Stimulated activated CD4-positive, alpha-beta T cell treated with anti-CD3 and anti-CD28 coated beads, Interleukin-4, amount 100 ng/mL, for 24 hours (primary cell): ENCODE measurements at regions not wholly inside any gene's neighbourhood (a gene's known extent, or its start where the extent isn't known, plus 50 kb on each side); places are given as distances from the start of the nearest gene placed in this dataset.
"Not testable (repeated sequence)": the region's sequence is repeated elsewhere in the genome, so short reads cannot be mapped to it uniquely, and the experiment has no call there.

ENCODE experiments used
- DNase-seq: peaks from one replicate; pipeline ENCODE4 v3.0.0-alpha.2; 2020

DNA sequence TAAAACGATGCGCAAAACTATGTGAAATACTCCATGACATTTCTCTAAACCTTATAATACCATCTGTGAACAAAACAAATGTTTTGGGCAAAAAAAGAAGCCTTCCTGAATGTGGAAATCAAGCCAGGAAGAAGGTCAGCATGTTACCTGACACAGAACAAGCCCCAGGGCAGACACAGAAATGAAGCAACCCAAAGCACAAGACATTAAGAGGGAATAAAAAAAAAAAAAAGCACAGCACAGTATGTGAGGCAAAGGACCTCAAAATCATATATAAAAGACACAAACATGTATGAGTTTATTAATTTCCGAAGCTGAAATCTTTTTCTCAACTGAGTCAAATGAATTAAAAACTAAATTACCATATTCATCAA is 161.8 kb downstream of the SKIDA1 start:
- no peak for DNase-seq

DNA sequence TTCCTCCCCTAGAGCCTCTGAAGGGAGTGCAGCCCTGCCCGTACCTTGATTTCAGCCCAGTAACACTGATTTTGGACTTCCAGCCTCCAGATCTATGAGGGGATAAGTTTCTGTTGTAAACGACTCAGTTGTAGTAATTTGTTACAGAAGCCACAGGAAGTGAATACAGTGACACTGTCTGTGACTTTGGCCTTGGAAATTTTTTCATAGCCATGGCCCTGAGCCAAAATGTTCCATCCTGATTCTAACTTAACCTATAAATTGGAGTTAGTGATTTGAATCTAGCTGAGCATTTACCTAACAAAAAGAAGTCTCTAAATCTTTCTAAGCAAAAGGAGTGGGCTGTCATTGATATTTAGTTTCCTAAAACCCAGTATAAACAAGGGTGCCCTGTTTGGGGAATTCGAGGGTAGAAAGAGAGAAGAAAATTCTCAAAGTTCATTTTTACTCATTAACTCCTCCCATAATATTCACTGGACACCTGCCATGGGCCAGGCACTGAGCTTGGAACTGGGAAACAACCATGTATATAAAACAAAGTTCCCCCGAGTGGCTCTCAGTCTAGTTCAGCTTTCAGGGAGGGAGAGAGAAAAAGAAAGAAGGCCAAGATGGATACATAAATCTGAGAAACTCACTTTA is 162.3 kb downstream of the SKIDA1 start:
- DNase-seq, result no peak

DNA sequence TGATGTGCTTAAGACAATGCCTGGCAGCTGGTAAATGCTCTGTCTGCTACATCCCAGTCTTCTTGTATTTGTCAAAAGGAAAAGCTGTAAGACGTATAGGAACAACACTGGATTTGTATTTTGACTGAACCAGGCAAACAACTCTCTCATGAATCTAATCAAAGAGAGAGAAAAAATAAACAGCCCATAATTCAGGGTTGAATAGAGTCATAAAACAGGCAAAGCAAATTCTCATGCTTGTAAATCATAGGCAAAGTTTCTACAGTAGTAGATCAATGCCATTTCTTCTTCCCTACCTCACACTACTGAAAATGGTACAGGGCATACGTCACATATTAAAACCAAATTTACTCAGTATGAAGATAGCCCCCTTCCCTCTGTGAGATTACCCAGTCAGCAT is 166.3 kb downstream of the SKIDA1 start:
- DNase-seq, result no peak

DNA sequence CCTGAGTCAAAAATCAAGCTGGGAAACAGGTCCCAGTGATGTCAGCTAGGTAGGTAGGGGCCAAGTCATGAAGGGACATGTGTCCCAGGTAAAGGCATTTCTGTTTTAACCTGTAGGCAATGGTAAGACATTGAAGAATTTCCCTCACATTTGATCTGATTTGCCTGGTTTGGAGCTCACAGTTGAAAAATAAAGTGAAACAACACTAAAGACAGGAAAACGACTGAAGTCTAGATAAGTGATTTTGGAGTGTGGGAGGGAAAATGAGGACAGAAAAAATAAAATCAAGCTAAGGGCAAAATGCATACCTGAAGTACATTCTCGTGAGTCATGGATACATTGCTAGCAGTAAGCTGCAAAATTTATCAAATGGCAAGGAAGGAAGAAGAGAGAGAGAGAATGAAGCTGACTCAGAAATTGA is 169.9 kb downstream of the SKIDA1 start:
- DNase-seq, result no peak

DNA sequence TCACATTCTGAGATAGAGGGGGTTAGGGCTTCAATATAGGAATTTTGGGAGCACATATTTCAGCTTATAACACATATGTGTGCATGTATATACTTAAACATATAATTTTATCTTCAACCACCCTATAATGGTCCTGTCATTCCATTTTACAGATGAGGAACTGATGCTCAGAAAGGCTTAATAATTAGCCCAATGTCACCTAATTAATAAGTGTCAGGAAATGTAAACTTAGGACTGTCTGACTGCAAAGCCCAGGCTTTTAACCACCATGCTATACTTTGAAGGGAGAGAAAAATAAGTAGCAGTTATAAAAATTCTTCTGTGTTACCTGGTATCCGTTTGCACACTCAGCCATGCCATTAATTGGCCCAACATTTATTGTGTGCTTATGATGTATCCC is 172.6 kb downstream of the SKIDA1 start:
- DNase-seq, result no peak

DNA sequence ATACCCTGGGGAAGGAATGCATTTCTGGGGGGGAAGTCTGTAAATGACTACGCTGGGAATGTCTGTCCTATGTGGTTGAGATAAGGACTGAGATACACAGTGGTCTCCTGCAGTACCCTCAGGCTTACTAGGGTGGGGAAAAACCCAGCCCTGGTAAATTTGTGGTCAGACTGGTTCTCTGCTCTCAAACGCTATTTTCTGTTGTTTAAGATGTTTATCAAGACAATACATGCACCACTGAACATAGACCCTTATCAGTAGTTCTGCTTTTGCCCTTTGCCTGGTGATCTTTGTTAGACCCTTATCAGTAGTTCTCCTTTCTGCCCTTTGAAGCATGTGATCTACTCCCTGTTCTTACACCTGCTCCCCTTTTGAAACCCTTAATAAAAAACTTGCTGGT is 173.9 kb downstream of the SKIDA1 start:
- not testable (repeated sequence) for DNase-seq

DNA sequence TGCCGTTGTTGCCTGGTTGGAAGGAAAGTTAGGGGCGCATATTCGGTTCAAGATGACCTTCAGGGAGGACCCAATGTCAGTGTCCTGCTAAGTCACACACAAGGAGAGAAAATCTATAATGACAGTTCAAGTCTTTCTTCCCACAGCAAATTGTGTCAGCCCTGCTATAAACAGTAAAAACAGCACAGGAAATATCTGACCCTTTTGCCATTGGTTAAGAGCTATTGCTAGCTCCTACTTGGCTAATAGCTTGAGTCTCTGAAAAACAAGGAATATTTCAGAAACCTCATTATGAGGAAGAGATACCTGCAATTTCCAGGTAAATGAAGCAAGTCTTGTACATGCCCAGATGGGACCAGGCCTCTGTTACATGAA is 175.6 kb downstream of the SKIDA1 start:
- no peak for DNase-seq

DNA sequence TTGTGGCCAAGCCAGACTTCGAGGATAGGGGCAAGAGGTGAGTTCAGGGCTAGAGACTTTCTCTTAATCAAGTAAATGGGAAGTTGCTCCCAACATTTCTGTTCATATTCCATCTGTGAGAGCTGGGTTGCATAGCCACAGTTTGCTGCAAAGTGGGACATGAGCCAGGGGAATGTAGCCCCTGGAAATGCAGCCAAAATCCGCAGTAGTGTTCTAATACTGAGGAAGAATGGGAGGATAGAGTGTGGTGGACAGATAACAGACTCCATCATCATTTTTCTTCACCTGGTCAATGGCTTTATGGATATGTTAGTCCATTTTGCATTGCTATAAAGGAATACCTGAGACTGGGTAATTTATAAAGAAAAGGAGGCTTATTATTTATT is 177.7 kb downstream of the SKIDA1 start:
- DNase-seq, result no peak

DNA sequence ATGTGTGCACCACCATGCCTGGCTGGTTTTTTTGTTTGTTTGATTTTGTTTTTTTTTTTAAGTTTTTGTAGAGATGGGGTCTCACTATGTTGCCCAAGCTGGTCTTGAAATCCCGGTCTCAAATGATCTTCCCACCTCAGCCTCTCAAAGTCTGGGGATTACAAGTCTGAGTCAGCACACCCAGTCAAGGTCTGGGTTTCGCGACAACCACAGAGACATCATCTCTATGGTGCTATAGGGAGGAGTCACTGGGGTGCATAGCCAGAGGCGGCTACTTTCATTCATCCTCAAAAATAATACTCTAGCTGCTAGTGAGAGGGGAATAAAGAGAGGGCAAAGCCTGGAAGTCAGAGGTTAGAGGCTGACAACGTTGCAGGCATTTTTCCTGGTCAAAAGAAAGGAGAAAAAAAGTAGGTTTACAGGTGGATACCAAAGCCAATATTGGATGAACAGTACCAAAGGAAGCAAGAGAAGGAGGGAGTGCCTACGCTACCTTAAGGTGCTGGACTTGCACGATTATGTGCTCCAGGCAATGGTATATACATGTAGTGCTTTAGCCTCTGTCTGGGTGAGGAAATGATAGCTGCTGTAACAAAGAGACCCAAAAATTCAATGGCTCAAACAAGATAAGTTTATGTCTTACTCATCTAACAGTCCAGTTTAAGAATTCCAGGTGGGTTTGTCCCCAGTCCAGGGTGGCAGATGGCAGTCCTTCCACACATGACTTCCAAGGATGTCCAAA is 178.3 kb downstream of the SKIDA1 start:
- no peak for DNase-seq

DNA sequence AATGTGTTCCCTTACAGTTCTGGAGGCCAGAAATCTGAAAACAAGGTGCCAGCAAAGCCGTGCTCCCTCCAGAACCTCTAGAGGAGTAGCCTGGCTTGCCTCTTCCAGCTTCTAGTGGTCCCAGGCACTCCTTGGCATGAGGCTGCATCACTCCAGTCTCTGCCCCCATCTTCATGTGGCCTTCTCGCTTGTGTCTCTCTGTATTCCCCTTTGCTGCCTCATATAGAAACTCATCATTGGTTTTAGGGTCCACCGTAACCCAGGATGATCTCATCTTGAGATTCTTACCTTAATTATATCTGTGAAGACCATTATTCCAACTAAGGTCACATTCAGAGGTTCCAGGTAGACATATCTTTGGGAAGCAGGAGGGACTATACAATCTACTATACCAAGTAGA is 182.4 kb downstream of the SKIDA1 start:
- no peak for DNase-seq

DNA sequence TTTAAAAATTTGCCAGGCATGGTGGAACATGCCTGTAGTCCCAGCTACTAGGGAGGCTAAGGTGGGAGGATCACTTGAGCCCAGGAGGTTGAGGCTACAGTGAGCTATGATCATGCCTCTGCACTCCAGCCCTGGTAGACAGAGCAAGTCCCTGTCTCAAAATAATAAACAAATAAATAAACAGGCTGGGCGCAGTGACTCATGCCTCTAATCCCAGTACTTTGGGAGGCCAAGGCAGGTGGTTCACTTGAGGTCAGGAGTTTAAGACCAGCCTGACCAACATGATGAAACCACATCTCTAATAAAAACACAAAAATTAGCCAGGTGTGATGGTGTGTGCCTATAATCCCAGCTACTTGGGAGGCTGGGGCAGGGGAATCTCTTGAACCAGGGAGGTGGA is 183.0 kb downstream of the SKIDA1 start:
- not testable (repeated sequence) for DNase-seq

DNA sequence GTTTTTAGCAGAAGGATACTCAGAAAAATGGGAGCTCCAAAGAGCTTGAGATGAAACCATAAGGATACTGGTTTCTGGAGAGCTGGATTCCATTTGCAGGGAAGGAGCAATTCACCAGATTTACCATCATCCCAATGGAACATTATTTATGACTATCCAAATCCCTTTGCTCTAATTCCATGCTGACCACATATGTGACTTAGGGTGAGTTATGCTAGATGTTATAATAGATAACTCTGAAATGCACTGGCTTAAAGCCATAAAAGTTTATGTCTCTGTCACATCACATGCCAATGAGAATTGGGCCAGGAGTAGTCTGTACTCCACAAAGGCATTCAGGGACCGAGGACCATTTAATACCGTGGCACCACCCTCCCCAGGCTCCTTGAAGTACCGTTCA is 185.2 kb downstream of the SKIDA1 start:
- no peak for DNase-seq

DNA sequence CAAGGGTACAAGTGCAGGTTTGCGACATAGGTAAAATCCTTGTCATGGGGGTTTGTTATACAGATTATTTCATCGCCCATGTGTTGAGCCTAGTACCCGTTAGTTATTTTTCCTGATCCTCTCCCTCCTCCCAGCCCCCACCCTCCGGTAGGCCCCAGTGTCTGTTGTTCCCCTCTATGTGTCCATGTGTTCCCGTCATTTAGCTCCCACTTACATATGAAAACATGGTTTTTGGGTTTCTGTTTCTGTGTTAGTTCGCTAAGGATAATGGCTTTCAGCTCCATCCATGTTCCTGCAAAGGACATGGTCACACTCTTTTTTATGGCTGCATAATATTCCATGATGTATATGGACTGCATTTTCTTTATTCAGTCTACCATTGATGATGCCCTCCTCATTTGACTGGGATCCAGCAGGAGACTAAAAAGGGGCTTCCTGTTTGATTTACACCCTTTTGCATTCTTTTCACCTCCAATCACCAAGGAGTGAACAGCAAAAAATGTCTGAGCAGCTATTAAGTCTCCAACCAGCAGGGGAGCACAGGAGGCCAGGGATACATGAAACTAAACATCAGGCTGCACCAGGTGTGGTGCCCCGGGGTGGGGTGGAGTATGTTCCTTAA is 188.2 kb downstream of the SKIDA1 start:
- no peak for DNase-seq

DNA sequence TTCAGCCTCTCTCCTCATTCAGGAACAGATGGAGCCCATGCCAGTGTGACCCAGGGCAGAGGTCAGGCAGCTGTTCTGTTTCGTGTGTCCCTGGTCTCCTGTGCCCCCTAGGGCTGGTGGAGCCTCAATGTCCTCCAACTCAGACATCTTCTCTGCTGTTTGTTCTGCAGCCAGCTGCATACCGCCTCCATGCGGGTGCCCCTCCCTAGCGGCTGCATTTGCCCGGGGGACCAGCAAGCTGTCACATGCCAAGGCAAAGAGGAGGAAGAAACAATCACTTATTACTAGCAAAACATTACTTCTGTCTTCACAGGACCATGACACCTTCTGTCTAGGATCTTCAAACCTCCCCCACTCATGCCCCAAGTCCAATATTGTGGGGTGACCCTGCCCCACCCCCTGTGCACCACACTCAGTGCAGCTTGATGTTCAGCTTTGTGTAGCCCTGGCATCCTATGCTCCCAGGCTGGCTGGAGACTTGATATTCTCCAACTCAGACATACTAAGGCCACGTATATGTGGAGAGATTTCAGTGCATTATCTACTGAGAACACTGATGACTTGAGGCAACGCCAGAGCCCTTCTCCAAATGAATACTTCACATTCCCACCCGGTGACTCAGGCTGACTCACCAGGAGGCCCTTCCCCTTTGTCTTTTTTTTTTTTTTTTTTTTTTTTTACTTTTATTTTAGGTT is 188.9 kb downstream of the SKIDA1 start:
- DNase-seq, result no peak

DNA sequence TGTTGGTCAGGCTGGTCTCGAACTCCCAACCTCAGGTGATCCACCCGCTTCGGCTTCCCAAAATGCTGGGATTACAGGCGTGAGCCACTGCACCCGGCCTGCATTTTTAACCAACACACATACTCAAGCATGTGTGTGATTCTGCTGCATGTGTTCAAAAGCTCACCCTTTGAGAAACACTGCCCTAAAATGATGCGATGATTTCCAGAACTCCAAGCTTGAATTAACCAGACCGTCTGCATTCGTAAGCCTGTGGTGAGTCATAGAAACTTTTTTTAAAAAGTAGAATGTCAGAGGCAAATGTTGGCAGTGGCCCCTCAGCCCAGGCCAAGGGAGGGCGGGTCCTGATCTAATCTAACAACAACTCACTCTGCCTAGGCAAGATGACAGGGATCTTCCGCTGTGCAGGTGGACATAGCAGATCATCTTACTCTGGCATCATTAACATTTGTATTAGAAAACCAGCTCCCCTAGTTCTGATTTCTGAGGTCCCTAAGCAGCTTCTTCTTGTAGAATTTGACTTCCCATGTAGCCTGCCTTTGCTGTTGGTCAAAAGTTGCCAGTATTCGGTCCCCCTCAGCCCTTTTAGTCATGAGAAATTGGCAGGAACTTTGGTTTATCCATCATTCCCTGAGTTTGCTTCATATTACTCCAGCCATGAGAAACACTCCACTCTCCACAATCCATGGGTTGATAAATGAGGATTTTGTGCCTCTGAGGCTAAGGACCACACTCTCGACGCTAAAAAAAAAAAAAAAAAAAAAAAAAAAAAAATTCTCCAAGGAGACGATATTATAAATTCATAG is 190.4 kb downstream of the SKIDA1 start:
- DNase-seq, result no peak

DNA sequence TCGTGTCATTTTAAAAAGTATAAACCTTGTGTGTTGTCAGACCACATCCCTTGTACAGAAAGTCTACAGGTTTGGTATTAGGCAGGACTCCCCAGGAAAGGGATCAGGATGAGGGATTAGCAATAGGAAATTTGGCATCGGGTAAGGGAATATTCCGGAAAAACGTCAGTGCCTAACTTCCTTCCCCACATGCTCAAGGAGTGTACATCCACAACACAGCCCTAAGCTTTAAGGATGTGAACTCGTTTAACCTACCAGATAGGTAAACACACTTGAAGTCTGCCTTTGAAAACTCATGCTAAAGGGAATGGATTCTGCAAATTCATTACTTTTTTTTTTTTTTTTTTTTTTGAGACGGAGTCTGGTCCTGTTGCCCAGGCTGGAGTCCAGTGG is 194.9 kb downstream of the SKIDA1 start:
- no peak for DNase-seq

DNA sequence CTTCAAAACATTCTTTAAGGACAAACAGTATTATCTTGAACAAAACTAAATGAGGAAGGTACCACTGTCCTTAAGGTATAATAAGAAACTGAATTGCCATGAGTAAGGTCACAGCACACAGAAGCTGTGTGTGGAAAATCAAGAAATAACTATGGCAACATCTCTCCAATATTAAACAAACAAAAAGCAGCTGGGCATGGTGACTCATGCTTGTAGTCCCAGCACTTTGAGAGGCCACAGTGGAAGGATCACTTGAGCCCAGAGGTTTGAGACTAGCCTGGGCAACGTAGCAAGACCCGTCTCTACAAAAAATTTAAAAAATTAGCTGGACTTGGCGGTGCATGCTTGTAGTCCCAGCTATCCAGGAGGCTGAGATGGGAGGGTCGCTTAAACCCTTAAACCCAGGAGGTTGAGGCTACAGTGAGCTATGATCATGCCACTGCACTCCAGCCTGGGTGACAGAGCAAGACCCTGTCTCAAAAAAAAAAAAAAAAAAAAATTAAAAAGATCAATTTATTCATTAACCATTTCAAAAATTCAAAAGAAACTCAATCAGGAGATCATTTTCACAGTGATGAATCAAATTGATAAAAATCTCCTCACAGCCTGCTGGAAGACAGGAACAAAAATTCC is 195.4 kb downstream of the SKIDA1 start:
- no peak for DNase-seq

DNA sequence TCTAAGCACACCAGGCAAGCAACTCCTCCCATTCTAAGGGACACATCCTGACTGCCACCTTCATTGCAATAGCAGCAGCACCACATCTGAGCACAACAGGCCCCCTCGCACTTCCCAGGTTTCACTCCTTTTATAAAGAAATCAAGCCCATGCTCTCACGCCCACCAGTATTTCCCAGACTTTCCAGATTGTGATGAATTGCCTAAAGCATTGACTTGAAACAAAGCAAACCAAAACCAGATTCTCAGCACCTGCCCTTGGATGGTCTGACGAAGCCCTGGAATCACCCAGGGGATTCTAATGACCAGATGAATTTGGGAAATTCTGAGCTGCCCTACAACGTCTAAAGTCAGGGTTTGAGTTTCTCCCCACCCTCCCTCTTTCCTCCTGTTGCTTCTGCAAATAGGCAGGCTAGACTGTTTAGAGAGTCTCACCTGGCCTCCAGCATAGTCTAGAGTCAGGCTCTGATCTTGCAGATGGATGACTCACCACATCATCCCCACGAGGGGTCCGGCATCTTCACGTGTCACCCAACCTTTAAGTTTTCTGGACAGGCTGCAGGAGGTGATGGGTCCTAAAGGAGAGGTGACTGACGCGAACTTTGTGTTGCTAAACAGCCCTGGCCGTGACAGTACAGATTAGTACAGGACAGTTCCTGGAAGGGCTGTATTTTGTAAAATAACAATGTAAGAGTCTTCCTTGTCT is 198.0 kb downstream of the SKIDA1 start:
- DNase-seq, result no peak

DNA sequence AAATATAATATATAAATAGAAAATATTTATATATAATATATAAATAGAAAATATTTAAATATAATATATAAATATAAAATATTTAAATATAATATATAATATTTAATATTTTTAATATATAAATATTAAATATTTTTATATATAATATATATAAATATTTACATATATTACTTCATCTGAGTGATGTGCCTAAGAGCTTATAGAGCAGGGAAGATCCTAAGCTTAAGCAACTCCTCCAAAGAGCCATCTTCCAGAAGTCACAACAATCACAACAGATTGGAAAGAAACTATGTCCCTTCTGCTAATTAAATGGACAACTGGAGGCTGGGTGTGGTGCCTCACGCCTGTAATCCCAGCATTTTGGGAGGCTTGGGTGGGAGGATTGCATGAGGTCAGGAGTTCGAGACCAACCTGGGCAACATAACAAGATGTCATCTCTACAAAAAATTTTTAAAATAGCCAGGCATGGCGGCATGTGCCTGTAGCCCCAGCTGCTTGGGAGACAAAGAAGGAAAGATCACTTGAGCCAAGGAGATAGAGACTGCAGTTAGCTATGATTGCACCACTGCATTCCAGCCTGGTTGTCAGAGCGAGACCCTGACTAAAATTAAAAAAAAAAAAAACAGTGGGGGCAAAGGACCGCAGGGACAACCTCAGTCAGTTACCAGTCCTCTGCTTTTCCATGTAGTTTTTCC is 198.7 kb downstream of the SKIDA1 start:
- DNase-seq, result no peak

DNA sequence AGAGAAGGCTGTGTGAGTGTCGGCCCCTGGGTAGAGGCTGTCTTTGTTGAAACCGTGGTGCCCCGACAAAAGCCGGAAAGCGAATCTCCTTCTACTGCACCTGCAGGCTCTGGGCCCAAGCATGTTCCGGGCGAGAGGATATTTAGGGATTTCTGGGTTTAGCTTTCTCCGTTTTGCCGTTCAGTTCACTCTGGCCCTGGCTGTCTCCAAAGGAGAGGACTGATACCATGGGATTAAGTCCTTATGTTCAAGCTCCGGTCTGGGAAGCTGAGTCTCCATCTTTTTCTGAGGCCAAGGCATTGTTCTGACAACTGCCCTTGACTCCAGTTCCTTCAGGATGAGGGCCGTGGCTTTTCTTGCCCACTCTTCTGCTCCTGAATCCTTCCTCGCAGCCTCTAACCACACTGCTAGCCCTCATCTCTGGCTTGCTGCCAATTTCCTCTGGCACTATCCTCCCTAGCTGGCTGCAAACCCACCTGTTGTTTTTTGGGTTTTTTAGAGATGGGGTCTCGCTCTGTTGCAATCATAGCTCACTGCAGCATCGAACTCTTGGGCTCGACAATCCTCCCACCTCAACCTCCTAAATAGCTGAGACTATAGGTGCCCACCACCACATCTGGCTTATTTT is 206.8 kb downstream of the SKIDA1 start:
- no peak for DNase-seq

DNA sequence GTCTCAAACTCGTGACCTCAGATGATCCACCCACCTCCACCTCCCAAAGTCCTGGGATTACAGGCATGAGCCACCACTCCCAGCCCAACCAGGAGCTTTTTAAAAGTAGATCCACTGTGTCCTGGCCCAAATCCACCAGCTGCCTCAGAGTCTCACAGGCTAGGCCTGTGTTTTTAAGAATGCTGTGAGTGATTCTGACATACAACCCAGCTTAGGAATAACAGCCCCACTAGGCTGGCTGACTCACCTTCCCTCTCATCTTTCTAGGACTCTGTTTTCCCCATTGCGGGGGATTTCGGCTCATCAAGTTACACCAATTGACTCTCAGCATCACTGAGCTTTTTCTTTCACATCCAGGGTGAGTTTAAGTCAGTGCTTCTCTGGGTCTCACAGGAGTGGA is 207.6 kb downstream of the SKIDA1 start:
- DNase-seq, result no peak
